GM19025 (cell line): ENCODE measurements at regions not wholly inside any gene's neighbourhood (a gene's known extent, or its start where the extent isn't known, plus 50 kb on each side); places are given as distances from the start of the nearest gene placed in this dataset.

Experiments
- ATAC-seq: cut with Tn5 transposase; IDR thresholded peaks from one replicate; pipeline ENCODE4 v1.9.1; 2021; ENCODE audit warnings: mild to moderate bottlenecking, low read depth, moderate library complexity; ENCODE audit not compliant: unreplicated experiment

- no peak for ATAC-seq
Measured at GRCh38 chr12:118467641-118468305, 91.4 kb downstream of the SUDS3 start.

DNA sequence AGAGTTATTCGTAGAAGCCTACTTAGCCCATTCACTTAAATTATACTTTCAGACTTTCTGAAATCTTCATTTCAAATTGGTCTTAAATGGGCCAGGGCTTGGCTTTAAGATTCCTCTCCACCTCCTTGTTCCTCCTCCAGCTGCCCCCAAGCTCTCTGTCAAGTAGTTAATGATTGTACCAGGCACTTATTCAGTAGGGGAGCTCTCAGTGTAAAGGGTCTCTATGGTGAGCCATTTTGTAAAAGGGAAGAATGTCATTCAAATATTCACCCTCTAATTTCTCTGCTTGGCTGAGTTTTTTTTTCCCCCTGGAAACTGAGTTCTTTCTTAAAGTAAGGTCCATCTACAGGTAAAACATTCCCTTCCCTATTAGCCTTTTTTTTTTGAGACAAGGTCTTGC is 96.6 kb downstream of the SUDS3 start:
- ATAC-seq, result no peak

DNA sequence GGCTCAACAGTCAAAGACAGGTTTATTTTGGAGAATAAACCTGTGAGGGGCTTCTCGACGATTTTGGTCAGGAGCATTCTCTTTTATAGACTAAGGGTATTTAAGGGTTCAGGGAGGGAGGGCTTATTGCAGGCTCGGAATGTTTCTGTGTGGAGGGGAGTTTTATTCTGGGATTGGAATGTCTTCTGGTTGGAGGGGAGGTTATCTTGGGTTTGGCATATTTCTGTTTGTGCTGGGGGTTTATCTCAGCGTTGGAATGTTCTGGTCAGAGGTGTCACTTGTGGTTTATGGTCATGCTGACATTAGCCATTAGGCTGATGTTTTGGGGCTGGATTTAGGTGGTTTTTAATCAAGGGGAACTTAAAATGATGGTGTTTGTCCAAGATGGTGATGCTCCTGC is 103.9 kb downstream of the SUDS3 start:
- ATAC-seq, result no peak

GRCh38 chr12:118488034-118488433 is 111.7 kb downstream of the SUDS3 start:
- no peak for ATAC-seq

DNA sequence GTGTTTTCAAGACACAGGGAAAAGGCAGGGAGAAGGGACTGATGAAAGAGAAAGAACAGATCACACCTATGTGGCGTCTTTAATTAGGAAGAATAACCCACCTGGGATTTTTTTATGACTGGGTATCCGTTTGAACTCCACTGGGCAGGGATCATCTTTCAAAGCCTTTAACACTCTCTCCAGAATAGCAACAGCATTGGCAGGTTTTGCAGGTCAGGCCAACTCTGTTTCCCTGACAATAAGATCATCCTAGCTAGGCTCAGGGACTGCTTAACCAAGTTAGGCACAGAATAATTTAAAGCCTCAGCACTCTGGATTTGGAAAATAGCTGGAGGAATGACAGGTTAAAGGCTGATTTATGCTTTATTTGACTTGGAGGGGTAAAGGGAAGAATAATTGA is 117.6 kb downstream of the SUDS3 start:
- ATAC-seq, result no peak

DNA sequence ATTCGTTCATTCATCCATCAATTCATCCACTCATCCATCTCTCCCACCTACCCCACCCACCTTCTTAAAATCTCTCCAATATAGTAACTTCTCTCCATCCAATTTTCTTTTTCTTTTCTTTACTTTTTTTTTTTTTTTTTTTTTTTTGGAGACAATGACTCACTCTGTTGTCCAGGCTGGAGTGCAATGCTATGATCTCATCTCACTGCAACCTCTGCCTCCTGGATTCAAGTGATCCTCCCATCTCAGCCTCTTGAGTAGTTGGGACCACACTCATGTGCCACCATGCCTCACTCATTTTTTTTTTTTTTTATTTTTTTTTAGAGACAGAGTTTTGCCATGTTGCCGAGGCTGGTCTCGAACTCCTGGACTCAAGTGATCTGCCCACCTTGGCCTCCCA is 118.4 kb downstream of the SUDS3 start:
- no peak for ATAC-seq

- no peak for ATAC-seq
Measured at GRCh38 chr12:118495296-118495695, 118.9 kb downstream of the SUDS3 start.

GRCh38 chr12:118498171-118498570 is 121.8 kb downstream of the SUDS3 start:
- no peak for ATAC-seq

DNA sequence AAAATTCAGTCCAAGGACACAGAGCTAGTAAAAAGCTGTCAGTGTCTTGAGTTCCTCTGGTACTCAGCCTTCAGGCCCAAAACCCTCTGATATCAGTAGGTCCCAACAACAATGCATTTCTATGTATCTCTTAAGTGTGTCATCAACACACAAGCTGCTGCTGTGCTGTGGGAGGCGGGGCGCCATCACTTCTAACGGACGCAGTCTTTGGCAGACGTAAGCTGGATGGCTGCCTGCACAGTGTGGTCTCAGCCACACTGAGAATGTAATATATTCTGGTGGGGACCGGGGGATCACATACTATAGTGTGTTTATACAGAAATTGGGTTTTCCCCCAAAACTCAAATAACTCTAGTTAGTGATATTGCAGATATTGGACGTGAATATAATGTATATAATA is 123.9 kb downstream of the SUDS3 start:
- ATAC-seq, result no peak

- no peak for ATAC-seq
Measured at GRCh38 chr12:118501489-118501888, 125.1 kb downstream of the SUDS3 start.

- ATAC-seq, result no peak
Measured at GRCh38 chr12:118503476-118503875, 127.1 kb downstream of the SUDS3 start.

GRCh38 chr12:118512669-118513068 is 136.3 kb downstream of the SUDS3 start:
- no peak for ATAC-seq

- ATAC-seq, result no peak
Measured at GRCh38 chr12:118513611-118514010, 137.3 kb downstream of the SUDS3 start.

GRCh38 chr12:118514297-118514696 is 137.9 kb downstream of the SUDS3 start:
- ATAC-seq, result no peak

DNA sequence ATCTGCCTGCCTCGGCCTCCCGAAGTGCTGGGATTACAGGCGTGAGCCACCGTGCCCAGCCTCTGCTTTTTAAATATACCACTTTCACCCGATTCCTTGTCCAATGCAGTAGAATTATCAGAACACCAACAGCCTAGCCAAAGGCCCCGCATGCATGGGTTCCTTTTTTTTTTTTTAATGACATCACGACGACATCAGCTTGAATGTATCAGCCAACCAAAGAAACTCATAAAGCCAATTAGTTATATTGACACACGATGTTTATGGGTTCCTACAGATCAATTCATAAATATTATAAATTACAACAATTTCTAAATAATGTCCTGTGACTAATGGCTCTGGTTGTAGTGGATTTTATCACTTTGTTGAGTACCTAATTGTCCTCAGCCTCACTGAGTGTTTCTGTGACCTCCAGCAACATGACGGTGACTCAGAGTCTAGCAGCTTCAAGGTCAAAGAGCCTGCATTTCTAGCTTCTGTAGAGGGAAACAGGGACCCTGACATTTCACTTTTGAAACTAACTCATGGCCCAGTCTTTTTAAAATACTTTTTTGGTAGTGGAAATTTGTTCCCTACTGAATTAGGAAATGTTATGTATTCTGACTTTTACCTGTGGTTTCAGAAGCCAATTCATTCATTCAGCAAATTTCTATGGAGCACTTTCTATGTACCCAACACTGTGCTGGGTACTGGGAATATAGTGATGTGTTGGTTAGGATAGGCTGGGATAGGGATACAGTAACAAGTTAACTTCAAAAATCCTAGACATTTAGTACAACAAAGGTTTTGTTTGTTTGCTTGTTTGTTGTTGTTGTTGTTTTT is 144.1 kb downstream of the SUDS3 start:
- ATAC-seq, result no peak

DNA sequence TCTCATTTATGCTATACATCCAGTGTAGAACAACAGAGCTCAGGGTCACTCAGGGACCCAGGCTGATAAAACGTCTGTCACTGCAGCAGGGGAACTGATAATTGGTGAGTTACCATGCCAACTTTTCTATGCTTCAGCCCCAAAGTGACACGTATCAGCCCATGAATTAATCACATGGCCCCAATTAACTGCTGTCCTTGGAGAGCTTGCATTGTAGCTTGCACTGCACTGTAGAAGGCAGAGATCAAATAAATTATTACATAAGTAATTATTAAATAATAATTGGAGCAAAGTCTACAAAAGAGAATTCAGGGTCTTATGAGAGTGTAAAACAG is 144.6 kb downstream of the SUDS3 start:
- ATAC-seq, result no peak

- no peak for ATAC-seq
Measured at GRCh38 chr12:118524446-118524845, 148.1 kb downstream of the SUDS3 start.

DNA sequence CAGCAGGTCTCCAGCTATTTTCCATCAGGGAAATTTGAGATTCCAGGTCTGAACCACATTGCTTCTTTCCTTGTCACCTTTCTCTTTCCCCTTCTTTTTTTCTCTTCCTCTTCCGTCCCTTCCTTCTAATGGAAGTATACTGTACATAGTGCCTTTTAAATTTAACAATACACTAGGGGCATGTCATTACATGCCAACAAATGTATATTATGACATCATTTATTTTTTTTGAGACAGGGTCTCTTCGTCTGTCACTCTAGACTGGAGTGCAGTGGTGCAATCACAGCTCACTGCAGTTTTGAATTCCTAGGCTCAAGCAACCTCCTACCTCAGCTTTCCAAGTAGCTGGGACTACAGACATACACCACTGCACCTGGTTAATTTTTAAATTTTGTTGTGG is 148.9 kb downstream of the SUDS3 start:
- no peak for ATAC-seq

- no peak for ATAC-seq
Measured at GRCh38 chr12:118526255-118527095, 150.1 kb downstream of the SUDS3 start.

DNA sequence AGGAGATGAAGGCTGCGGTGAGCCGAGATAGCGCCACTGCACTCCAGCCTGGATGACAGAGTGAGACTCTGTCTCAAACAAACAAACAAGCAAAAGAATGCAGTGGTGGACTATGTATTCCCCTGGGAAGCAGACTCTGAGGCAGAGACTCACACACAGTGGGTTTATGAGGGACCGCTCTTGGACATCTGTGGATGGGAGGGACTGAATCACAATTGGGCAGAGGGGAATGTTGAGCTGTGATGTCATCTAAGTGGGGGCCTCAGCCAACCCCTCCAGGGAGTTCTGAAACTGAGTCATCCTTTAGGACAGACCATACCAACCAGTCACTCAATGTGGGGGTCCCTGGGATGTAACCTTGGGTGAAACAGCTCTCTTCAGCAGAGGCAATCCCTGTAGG is 151.0 kb downstream of the SUDS3 start:
- no peak for ATAC-seq

- no peak for ATAC-seq
Measured at GRCh38 chr12:118528625-118529024, 152.3 kb downstream of the SUDS3 start.
